ENCODE measurements at regions not wholly inside any gene's neighbourhood (a gene's known extent, or its start where the extent isn't known, plus 50 kb on each side); places are given as distances from the start of the nearest gene placed in this dataset.

DNA sequence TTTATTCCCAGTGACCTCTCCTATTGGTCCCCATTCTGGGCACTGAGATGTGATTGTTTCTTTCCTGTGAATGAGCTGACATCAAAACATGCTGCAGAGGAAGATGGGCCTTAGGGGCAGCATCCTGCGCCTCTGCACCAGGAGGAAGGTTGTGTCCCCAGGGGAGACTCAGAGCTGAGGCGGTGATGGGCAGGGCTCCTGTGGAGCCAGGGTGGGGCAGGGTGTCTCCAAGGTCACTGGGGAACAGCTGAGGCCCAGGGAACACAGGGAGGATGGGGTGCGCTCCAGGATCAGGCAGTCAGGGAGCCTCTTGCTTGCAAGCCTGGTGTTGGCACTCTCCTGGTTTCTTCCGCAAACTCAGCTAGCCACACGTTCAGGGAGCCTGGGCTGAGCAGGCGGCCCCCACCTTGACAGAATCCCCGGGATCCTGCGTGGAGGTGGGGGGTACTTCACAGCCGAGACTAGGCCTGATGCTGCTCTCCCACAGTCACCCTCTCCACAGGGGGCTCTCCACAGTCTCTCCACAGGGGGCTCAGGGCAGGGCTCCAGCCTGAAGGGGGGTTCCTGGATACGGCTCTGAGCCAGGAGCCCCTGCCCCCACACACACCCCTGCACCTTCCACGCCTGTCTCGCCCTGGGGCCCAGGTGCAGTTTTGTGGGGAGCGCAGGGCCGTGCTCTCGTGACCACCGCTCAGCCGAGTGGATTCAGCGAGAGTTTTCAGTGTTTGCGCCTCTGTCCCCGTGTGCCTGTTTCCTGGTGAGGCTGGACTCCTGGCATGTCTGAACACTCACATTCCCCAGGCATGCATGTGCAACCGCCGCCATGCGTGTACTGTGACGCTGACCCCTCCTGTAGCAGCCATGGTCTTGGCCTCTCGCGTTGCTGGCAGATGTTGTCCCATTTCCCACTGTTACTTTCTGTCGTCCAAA is 264.7 kb downstream of the SEC23A start:
- peaks cover 10% of the 10 kb centered on the region for H3K27me3 Mint-ChIP-seq (ENCODE audit: low read depth, unreplicated experiment)
- peaks cover 11% of the 10 kb centered on the region for H3K4me1 Mint-ChIP-seq (ENCODE audit: low read depth, unreplicated experiment)
- no peak overlapping the region for H3K4me3 Mint-ChIP-seq (ENCODE audit: unreplicated experiment)
- no peak overlapping the region for H2AFZ ChIP-seq (ENCODE audit: low read depth, low read length)
- peaks cover 3% of the 10 kb centered on the region for H3K4me1 ChIP-seq (ENCODE audit: insufficient read depth, low read length)
- H3K27me3 ChIP-seq (ENCODE audit: insufficient read depth, low read length): no peaks in the 10 kb centered on the region
- no peak overlapping the region for H3K27ac ChIP-seq (ENCODE audit: low read depth, low read length)
- FAIRE-seq (no peak), DNase-seq (ENCODE audit: low read depth) (no peak)
- no peaks in the 10 kb centered on the region for H4K20me1 ChIP-seq (ENCODE audit: insufficient read depth, low read length)
- no peaks in the 10 kb centered on the region for H3K79me2 ChIP-seq (ENCODE audit: insufficient read depth, low read length)
- H3K4me3 ChIP-seq (ENCODE audit: insufficient read depth, low read depth, low read length): no peak overlapping the region
- H3K9me3 Mint-ChIP-seq (ENCODE audit: unreplicated experiment): peaks cover 2% of the 10 kb centered on the region
- H3K4me2 ChIP-seq (ENCODE audit: low read length): no peak overlapping the region
- no peaks in the 10 kb centered on the region for H3K36me3 Mint-ChIP-seq (ENCODE audit: low read depth, unreplicated experiment)
- H3K27ac Mint-ChIP-seq (ENCODE audit: unreplicated experiment): no peak overlapping the region
- H3K9me3 ChIP-seq (ENCODE audit: insufficient read depth, low read depth, low read length): no peaks in the 10 kb centered on the region
- no peak overlapping the region for H3K9ac ChIP-seq (ENCODE audit: low read length)
- no peaks in the 10 kb centered on the region for H3K36me3 ChIP-seq (ENCODE audit: insufficient read depth, low read length)
- TF ChIP-seq, protein P1, sequence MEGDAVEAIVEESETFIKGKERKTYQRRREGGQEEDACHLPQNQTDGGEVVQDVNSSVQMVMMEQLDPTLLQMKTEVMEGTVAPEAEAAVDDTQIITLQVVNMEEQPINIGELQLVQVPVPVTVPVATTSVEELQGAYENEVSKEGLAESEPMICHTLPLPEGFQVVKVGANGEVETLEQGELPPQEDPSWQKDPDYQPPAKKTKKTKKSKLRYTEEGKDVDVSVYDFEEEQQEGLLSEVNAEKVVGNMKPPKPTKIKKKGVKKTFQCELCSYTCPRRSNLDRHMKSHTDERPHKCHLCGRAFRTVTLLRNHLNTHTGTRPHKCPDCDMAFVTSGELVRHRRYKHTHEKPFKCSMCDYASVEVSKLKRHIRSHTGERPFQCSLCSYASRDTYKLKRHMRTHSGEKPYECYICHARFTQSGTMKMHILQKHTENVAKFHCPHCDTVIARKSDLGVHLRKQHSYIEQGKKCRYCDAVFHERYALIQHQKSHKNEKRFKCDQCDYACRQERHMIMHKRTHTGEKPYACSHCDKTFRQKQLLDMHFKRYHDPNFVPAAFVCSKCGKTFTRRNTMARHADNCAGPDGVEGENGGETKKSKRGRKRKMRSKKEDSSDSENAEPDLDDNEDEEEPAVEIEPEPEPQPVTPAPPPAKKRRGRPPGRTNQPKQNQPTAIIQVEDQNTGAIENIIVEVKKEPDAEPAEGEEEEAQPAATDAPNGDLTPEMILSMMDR (IDR thresholded peaks at IDR 0.05; ENCODE audit: insufficient read depth, low read depth, low read length): no peak
- TF ChIP-seq EZH2 (IDR thresholded peaks at IDR 0.05; ENCODE audit: insufficient read depth, low read length): no peak

DNA sequence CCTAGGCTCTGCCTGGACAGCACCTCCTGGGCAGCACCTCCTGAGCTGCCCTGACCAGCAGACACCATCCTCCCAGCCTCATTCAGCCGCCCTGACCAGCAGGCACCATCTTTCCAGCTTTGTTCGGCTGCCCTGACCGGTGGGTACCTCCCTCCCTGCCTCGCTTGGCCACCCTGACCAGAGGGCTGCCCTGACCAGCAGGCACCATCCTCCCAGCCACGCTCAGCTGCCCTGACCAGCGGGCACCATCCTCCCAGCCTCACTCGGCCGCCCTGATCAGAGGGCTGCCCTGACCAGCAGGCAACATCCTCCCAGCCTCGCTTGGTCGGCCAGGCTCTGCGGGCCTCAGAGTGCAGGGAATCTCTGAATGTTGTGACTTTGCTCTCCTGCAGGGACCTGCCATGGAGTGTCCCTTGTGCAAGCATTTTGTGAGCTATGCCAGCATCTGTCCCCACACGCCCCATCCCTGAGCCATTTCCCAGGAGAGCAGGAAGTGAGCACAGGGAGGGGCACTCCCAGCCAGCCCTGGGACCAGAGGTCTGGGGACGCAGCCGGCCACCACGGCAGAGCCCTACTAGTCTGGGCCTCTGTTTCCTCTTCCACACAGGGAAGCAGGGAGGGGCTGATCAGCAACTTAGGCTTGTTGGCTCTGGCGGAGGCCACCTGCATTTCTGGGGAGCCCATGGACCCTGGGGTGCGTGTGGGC is 265.5 kb downstream of the SEC23A start:
- Histone ChIP-seq H3K9ac (ENCODE audit: low read length) (no peak overlapping the region), H3K27ac (ENCODE audit: low read depth, low read length) (no peak overlapping the region), H3K36me3 (ENCODE audit: insufficient read depth, low read length) (no peaks in the 10 kb centered on the region), H3K27me3 (ENCODE audit: insufficient read depth, low read length) (no peaks in the 10 kb centered on the region), H4K20me1 (ENCODE audit: insufficient read depth, low read length) (no peaks in the 10 kb centered on the region), H3K4me2 (ENCODE audit: low read length) (no peak overlapping the region), H2AFZ (ENCODE audit: low read depth, low read length) (no peak overlapping the region), H3K4me3 (ENCODE audit: insufficient read depth, low read depth, low read length) (no peak overlapping the region), H3K4me1 (ENCODE audit: insufficient read depth, low read length) (peaks cover 3% of the 10 kb centered on the region), H3K79me2 (ENCODE audit: insufficient read depth, low read length) (no peaks in the 10 kb centered on the region), H3K9me3 (ENCODE audit: insufficient read depth, low read depth, low read length) (no peaks in the 10 kb centered on the region)
- Mint-ChIP-seq H3K27me3 (ENCODE audit: low read depth, unreplicated experiment) (peaks cover 10% of the 10 kb centered on the region), H3K4me3 (ENCODE audit: unreplicated experiment) (no peak overlapping the region), H3K36me3 (ENCODE audit: low read depth, unreplicated experiment) (no peaks in the 10 kb centered on the region), H3K27ac (ENCODE audit: unreplicated experiment) (no peak overlapping the region), H3K4me1 (ENCODE audit: low read depth, unreplicated experiment) (peaks cover 11% of the 10 kb centered on the region), H3K9me3 (ENCODE audit: unreplicated experiment) (peaks cover 2% of the 10 kb centered on the region)
- DNase-seq (ENCODE audit: low read depth) (no peak), FAIRE-seq (no peak)
- TF ChIP-seq, protein P1 (IDR thresholded peaks at IDR 0.05; ENCODE audit: insufficient read depth, low read depth, low read length): no peak
- no peak for TF ChIP-seq EZH2 (IDR thresholded peaks at IDR 0.05; ENCODE audit: insufficient read depth, low read length)
